ENCODE measurements at regions not wholly inside any gene's neighbourhood (a gene's known extent, or its start where the extent isn't known, plus 50 kb on each side); places are given as distances from the start of the nearest gene placed in this dataset.

DNA sequence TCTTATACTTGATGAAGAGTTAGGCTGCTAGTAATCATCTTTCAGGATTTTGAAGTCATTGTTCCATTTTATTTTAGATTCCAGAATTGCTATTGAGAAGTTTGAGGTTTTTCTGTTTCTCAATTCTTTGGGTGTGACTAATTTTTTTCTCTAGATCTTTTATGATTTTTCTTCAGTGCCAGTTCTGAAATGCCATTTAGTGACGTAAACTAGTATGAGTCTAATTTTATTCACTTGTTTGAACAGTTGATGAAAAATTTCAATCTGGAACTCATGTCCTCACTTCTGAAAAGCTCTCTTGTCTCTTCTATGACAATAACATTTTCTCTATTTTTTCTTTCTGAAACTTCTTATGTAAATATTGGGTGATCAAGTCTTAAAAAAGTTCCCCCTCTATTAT lies 188.5 kb upstream of the HTR2A start:
- H3K36me3 Mint-ChIP-seq (ENCODE audit: low read depth), result no peaks in the 10 kb centered on the region
- H3K4me1 Mint-ChIP-seq, result no peaks in the 10 kb centered on the region
- no peak overlapping the region for H3K4me3 Mint-ChIP-seq
- no peak for DNase-seq (ENCODE audit: low read depth, low spot score)
- H3K9me3 Mint-ChIP-seq, result no peaks in the 10 kb centered on the region
- H3K27me3 Mint-ChIP-seq (ENCODE audit: low read depth), result no peaks in the 10 kb centered on the region
- TF ChIP-seq CTCF (conservative IDR thresholded peaks at IDR 0.05), result no peak
- no peak overlapping the region for H3K27ac Mint-ChIP-seq (ENCODE audit: unreplicated experiment)

GRCh38 chr13:47081850-47082249 lies 185.0 kb upstream of the HTR2A start:
- H3K27ac Mint-ChIP-seq (ENCODE audit: unreplicated experiment), result no peak overlapping the region
- no peak for TF ChIP-seq CTCF (conservative IDR thresholded peaks at IDR 0.05)
- no peaks in the 10 kb centered on the region for H3K36me3 Mint-ChIP-seq (ENCODE audit: low read depth)
- no peaks in the 10 kb centered on the region for H3K27me3 Mint-ChIP-seq (ENCODE audit: low read depth)
- H3K9me3 Mint-ChIP-seq, result peaks cover 3% of the 10 kb centered on the region
- DNase-seq (ENCODE audit: low read depth, low spot score), result no peak
- H3K4me1 Mint-ChIP-seq, result no peaks in the 10 kb centered on the region
- H3K4me3 Mint-ChIP-seq, result no peak overlapping the region

- DNase-seq (ENCODE audit: low read depth, low spot score), result no peak
- Mint-ChIP-seq H3K9me3 (peaks cover 5% of the 10 kb centered on the region), H3K36me3 (ENCODE audit: low read depth) (peaks cover 2% of the 10 kb centered on the region), H3K27me3 (ENCODE audit: low read depth) (no peaks in the 10 kb centered on the region), H3K4me3 (no peak overlapping the region), H3K4me1 (no peaks in the 10 kb centered on the region), H3K27ac (ENCODE audit: unreplicated experiment) (no peak overlapping the region)
- TF ChIP-seq CTCF (conservative IDR thresholded peaks at IDR 0.05), result no peak
These were observed 184.4 kb upstream of the HTR2A start for GRCh38 chr13:47081246-47081645.

DNA sequence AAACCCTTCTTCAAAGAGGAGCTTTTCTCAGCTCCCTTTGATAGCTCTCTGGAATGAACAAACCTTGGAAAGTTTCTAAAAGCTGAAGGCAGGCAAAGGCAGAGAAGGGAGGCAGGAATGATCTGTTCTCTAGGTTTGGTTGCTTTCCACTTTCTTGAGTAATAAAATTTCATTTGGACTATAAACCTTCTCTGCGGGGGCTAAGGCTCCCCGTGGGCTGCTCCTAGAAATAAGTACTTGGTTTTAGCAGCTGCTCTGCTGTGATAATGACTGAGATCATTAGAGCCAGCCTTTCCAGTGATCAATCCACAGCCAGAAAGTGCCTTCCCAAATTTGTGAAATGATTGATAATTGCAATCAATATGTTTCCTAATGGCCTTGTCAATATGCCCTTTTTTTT lies 183.8 kb upstream of the HTR2A start:
- H3K4me1 Mint-ChIP-seq, result no peaks in the 10 kb centered on the region
- no peak overlapping the region for H3K4me3 Mint-ChIP-seq
- peaks cover 3% of the 10 kb centered on the region for H3K36me3 Mint-ChIP-seq (ENCODE audit: low read depth)
- H3K9me3 Mint-ChIP-seq, result peaks cover 8% of the 10 kb centered on the region
- H3K27me3 Mint-ChIP-seq (ENCODE audit: low read depth), result no peaks in the 10 kb centered on the region
- DNase-seq (ENCODE audit: low read depth, low spot score), result no peak
- no peak overlapping the region for H3K27ac Mint-ChIP-seq (ENCODE audit: unreplicated experiment)
- TF ChIP-seq CTCF (conservative IDR thresholded peaks at IDR 0.05), result no peak

DNA sequence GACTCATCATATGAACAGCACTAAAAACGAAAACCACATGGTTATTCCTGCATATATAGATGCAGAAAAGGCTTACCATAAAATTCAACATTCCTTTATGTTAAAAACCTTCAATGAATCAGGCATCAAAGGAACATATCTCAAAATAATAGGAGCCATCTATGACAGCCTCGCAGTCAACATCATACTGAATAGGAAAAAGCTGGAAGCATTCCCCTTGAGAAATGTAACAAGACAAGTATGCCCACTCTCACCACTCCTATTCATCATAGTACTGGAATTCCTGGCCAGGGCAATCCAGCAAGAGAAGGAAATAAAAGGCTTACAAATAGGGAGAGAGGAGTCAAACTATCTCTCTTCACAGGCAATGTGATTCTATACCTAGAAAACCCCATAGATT lies 179.6 kb upstream of the HTR2A start:
- DNase-seq (ENCODE audit: low read depth, low spot score), result no peak
- Mint-ChIP-seq H3K9me3 (peaks cover 21% of the 10 kb centered on the region), H3K4me1 (no peaks in the 10 kb centered on the region), H3K36me3 (ENCODE audit: low read depth) (peaks cover 10% of the 10 kb centered on the region), H3K4me3 (no peak overlapping the region), H3K27ac (ENCODE audit: unreplicated experiment) (no peak overlapping the region), H3K27me3 (ENCODE audit: low read depth) (no peaks in the 10 kb centered on the region)
- TF ChIP-seq CTCF (conservative IDR thresholded peaks at IDR 0.05), result no peak

- no peak for DNase-seq (ENCODE audit: low read depth, low spot score)
- peaks cover under 1% of the 10 kb centered on the region for H3K36me3 Mint-ChIP-seq (ENCODE audit: low read depth)
- peaks cover 5% of the 10 kb centered on the region for H3K9me3 Mint-ChIP-seq
- no peak overlapping the region for H3K4me3 Mint-ChIP-seq
- no peaks in the 10 kb centered on the region for H3K27me3 Mint-ChIP-seq (ENCODE audit: low read depth)
- no peak for TF ChIP-seq CTCF (conservative IDR thresholded peaks at IDR 0.05)
- no peaks in the 10 kb centered on the region for H3K4me1 Mint-ChIP-seq
- no peak overlapping the region for H3K27ac Mint-ChIP-seq (ENCODE audit: unreplicated experiment)
These were observed 172.3 kb upstream of the HTR2A start for GRCh38 chr13:47069133-47069532.

Measured in neural crest cell (in vitro differentiated cells).